GM12878 (cell line): ENCODE measurements at regions not wholly inside any gene's neighbourhood (a gene's known extent, or its start where the extent isn't known, plus 50 kb on each side); places are given as distances from the start of the nearest gene placed in this dataset.

ENCODE experiments used
- CHD2 ChIP-seq: IDR thresholded peaks from 2 replicates; pipeline ENCODE4 v1.6.1; 2011; ENCODE audit warnings: low read depth, low read length, improper control_type of control experiment, borderline replicate concordance
- CTCF ChIP-seq, 3 experiments: IDR thresholded peaks in 2 of 3; conservative IDR thresholded peaks in 1 of 3; 2 replicates each; pipeline ENCODE4 v1.5.1; 2011; ENCODE audit warnings: low read depth in 3 of 3, low read length in 3 of 3, mild to moderate bottlenecking in 3 of 3, control low read depth in 2 of 3, moderate library complexity in 2 of 3, inconsistent platforms in 1 of 3, mixed read lengths in 1 of 3; ENCODE audit not compliant: control insufficient read depth in 2 of 3, insufficient read depth in 1 of 3; ENCODE audit errors: extremely low read depth in 1 of 3
- EP300 ChIP-seq, 2 experiments: fragments of 150-350 bp in 1 of 2; IDR thresholded peaks; 2 replicates each; pipeline ENCODE4 v1.6.1; 2011 to 2012; ENCODE audit warnings: low read depth in 2 of 2, low read length in 2 of 2, borderline replicate concordance in 1 of 2, improper control_type of control experiment in 1 of 2, inconsistent platforms in 1 of 2; ENCODE audit not compliant: control insufficient read depth in 1 of 2
- ETV6 ChIP-seq, 2 experiments: fragments of 450-650 bp in 1 of 2; IDR thresholded peaks in 1 of 2; conservative IDR thresholded peaks in 1 of 2; 2 replicates each; pipeline ENCODE4 v1.6.1; 2014; ENCODE audit warnings: antibody characterized with exemption in 1 of 2, borderline replicate concordance in 1 of 2, low read depth in 1 of 2, mild to moderate bottlenecking in 1 of 2, moderate library complexity in 1 of 2
- EZH2 ChIP-seq: IDR thresholded peaks from 2 replicates; pipeline ENCODE4 v1.6.1; 2012; ENCODE audit warnings: low read depth, mild to moderate bottlenecking, control low read depth, inconsistent platforms, low read length, borderline replicate concordance; ENCODE audit not compliant: control insufficient read depth
- FOXK2 ChIP-seq: fragments of 450-650 bp; IDR thresholded peaks from 2 replicates; pipeline ENCODE4 v1.6.1; 2017; ENCODE audit warnings: mild to moderate bottlenecking, moderate library complexity
- MTA3 ChIP-seq: IDR thresholded peaks from 2 replicates; pipeline ENCODE4 v1.6.1; 2012; ENCODE audit warnings: low read length, inconsistent platforms, borderline replicate concordance
- MXI1 ChIP-seq: fragments of 150-350 bp; IDR thresholded peaks from 2 replicates; pipeline ENCODE4 v1.6.1; 2011; ENCODE audit warnings: low read depth, mild to moderate bottlenecking, inconsistent platforms, low read length, improper control_type of control experiment
- POLR2A ChIP-seq: IDR thresholded peaks from 2 replicates; pipeline ENCODE4 v1.6.1; 2011; ENCODE audit warnings: low read depth, mild to moderate bottlenecking, low read length
- RAD21 ChIP-seq: IDR thresholded peaks from 2 replicates; pipeline ENCODE4 v1.6.1; 2011; ENCODE audit warnings: mild to moderate bottlenecking, low read depth, low read length, moderate library complexity; ENCODE audit not compliant: insufficient read depth
- USF1 ChIP-seq: IDR thresholded peaks from 2 replicates; pipeline ENCODE4 v1.6.1; 2011; ENCODE audit warnings: borderline replicate concordance, low read depth, mild to moderate bottlenecking, moderate library complexity, mixed read lengths, low read length; ENCODE audit not compliant: insufficient read depth; ENCODE audit errors: extremely low read length
- USF2 ChIP-seq: IDR thresholded peaks from 2 replicates; pipeline ENCODE4 v1.6.1; 2011; ENCODE audit warnings: low read depth, low read length, improper control_type of control experiment, borderline replicate concordance
- YY1 ChIP-seq: IDR thresholded peaks from 2 replicates; pipeline ENCODE4 v1.6.1; 2011; ENCODE audit warnings: low read depth, mild to moderate bottlenecking, low read length

- TF ChIP-seq CHD2 (no peak), EZH2 (no peak), CTCF (IDR thresholded peaks at IDR 0.05 in 2 of 3, conservative IDR thresholded peaks at IDR 0.05 in 1 of 3; ENCODE audit: control insufficient read depth in 2 of 3, extremely low read depth in 1 of 3, insufficient read depth in 1 of 3, low read depth in 3 of 3, low read length in 3 of 3) (no peak), YY1 (no peak), USF1 (no peak), USF2 (no peak), POLR2A (no peak), MXI1 (no peak), EP300 (IDR thresholded peaks at IDR 0.05; ENCODE audit: borderline replicate concordance in 1 of 2, control insufficient read depth in 1 of 2, low read depth in 2 of 2, low read length in 2 of 2) (no peak), FOXK2 (no peak), MTA3 (no peak), RAD21 (no peak), ETV6 (conservative IDR thresholded peaks at IDR 0.05 in 1 of 2, IDR thresholded peaks at IDR 0.05 in 1 of 2; ENCODE audit: borderline replicate concordance in 1 of 2, low read depth in 1 of 2) (no peak)
Observed at GRCh38 chr13:87940776-87941175, 269.6 kb downstream of the SLITRK5 start.
